ENCODE measurements at regions not wholly inside any gene's neighbourhood (a gene's known extent, or its start where the extent isn't known, plus 50 kb on each side); places are given as distances from the start of the nearest gene placed in this dataset.

GRCh38 chr6:6714953-6715352, 126.4 kb downstream of the LY86 start:
- no peak for DNase-seq
- H3K9me3 ChIP-seq, result no peaks in the 10 kb centered on the region

GRCh38 chr6:6715465-6715864, 126.9 kb downstream of the LY86 start:
- DNase-seq, result no peak
- no peaks in the 10 kb centered on the region for H3K9me3 ChIP-seq
- no peak for TF ChIP-seq CTCF (IDR thresholded peaks at IDR 0.05)
- no peak for TF ChIP-seq POLR2A (IDR thresholded peaks at IDR 0.05)
- H3K36me3 ChIP-seq, result no peaks in the 10 kb centered on the region
- no peak overlapping the region for H3K27ac ChIP-seq
- H3K4me3 ChIP-seq, result no peak overlapping the region
- H3K4me1 ChIP-seq, result peaks cover 6 to 23% (median 17%) of the 10 kb centered on the region in 4 donors
- no peaks in the 10 kb centered on the region for H3K27me3 ChIP-seq

More at GRCh38 chr6:6714953-6715352, 126.4 kb downstream of the LY86 start:
- Histone ChIP-seq H3K4me1 (peaks cover 6 to 23% (median 17%) of the 10 kb centered on the region in 4 donors), H3K27ac (no peak overlapping the region), H3K4me3 (no peak overlapping the region), H3K36me3 (no peaks in the 10 kb centered on the region), H3K27me3 (no peaks in the 10 kb centered on the region)
- TF ChIP-seq POLR2A (IDR thresholded peaks at IDR 0.05) (no peak), CTCF (IDR thresholded peaks at IDR 0.05) (no peak)

- H3K9me3 ChIP-seq, result no peaks in the 10 kb centered on the region
- TF ChIP-seq POLR2A (IDR thresholded peaks at IDR 0.05), result no peak
- TF ChIP-seq CTCF (IDR thresholded peaks at IDR 0.05), result no peak
- H3K4me3 ChIP-seq, result no peak overlapping the region
- no peaks in the 10 kb centered on the region for H3K27me3 ChIP-seq
- H3K4me1 ChIP-seq, result peaks cover 6 to 19% (median 12%) of the 10 kb centered on the region in 4 donors
- H3K27ac ChIP-seq, result no peak overlapping the region
- no peaks in the 10 kb centered on the region for H3K36me3 ChIP-seq
- DNase-seq, result no peak
These were observed 128.7 kb downstream of the LY86 start for GRCh38 chr6:6716998-6717763.

GRCh38 chr6:6717953-6718352, 129.4 kb downstream of the LY86 start:
- peak overlapping the region in 3 of 4 donors; percentile 17 to 28 (median 22) for H3K27ac ChIP-seq
- H3K36me3 ChIP-seq, result no peaks in the 10 kb centered on the region
- H3K4me1 ChIP-seq, result peaks cover 0 to 16% (median 5%) of the 10 kb centered on the region in 4 donors
- no peak overlapping the region for H3K4me3 ChIP-seq
- no peaks in the 10 kb centered on the region for H3K27me3 ChIP-seq
- DNase-seq, result no peak
- no peaks in the 10 kb centered on the region for H3K9me3 ChIP-seq
- TF ChIP-seq POLR2A (IDR thresholded peaks at IDR 0.05), result no peak
- TF ChIP-seq CTCF (IDR thresholded peaks at IDR 0.05), result no peak

GRCh38 chr6:6721606-6722005, 133.1 kb downstream of the LY86 start:
- no peaks in the 10 kb centered on the region for H3K36me3 ChIP-seq
- H3K4me1 ChIP-seq, result peaks cover 0 to 30% (median 3%) of the 10 kb centered on the region in 4 donors
- no peak for DNase-seq
- peak overlapping the region in 2 of 4 donors; percentile 15 to 49 for H3K27ac ChIP-seq
- no peaks in the 10 kb centered on the region for H3K9me3 ChIP-seq
- H3K27me3 ChIP-seq, result no peaks in the 10 kb centered on the region
- H3K4me3 ChIP-seq, result no peak overlapping the region
- no peak for TF ChIP-seq CTCF (IDR thresholded peaks at IDR 0.05)
- no peak for TF ChIP-seq POLR2A (IDR thresholded peaks at IDR 0.05)
